HL-60 (cell line): ENCODE measurements at regions not wholly inside any gene's neighbourhood (a gene's known extent, or its start where the extent isn't known, plus 50 kb on each side); places are given as distances from the start of the nearest gene placed in this dataset.

ENCODE experiments used
- DNase-seq, 2 experiments: peaks; one replicate each; pipeline ENCODE4 v3.0.0-alpha.2; 2010 to 2020; ENCODE audit warnings: low read depth in 1 of 2, low spot score in 1 of 2
- H3K27ac ChIP-seq: fragments of 250-450 bp; sonication (Bioruptor Pico); replicated peaks from 2 replicates; pipeline ENCODE4 v1.5.1; 2020; ENCODE audit warnings: mild to moderate bottlenecking, moderate library complexity
- H3K27me3 ChIP-seq: fragments of 250-450 bp; sonication (Bioruptor Pico); 2 replicates; pipeline ENCODE4 v1.5.1; 2021; ENCODE audit warnings: mild to moderate bottlenecking, moderate library complexity; ENCODE audit not compliant: insufficient read depth, poor library complexity, severe bottlenecking
- H3K4me3 ChIP-seq: replicated peaks from 2 replicates; pipeline ENCODE4 v1.5.1; 2011; ENCODE audit warnings: mild to moderate bottlenecking, control low read depth, low read length; ENCODE audit not compliant: insufficient read depth
- GABPA ChIP-seq: IDR thresholded peaks from 2 replicates; pipeline ENCODE4 v1.6.1; 2012; ENCODE audit warnings: low read depth
- POLR2AphosphoS5 ChIP-seq: IDR thresholded peaks from 2 replicates; pipeline ENCODE4 v1.6.1; 2012; ENCODE audit warnings: low read depth
- REST ChIP-seq: IDR thresholded peaks from 2 replicates; pipeline ENCODE4 v1.6.1; 2012; ENCODE audit warnings: low read depth; ENCODE audit not compliant: insufficient replicate concordance
- SPI1 ChIP-seq: IDR thresholded peaks from 2 replicates; pipeline ENCODE4 v1.6.1; 2012; ENCODE audit warnings: low read depth, mild to moderate bottlenecking, borderline replicate concordance
- TF ChIP-seq, protein P1 (sequence below): IDR thresholded peaks from one replicate; pipeline ENCODE4 v1.5.1; 2011; ENCODE audit warnings: low read length, control low read depth, inconsistent platforms; ENCODE audit not compliant: insufficient read depth

DNA sequence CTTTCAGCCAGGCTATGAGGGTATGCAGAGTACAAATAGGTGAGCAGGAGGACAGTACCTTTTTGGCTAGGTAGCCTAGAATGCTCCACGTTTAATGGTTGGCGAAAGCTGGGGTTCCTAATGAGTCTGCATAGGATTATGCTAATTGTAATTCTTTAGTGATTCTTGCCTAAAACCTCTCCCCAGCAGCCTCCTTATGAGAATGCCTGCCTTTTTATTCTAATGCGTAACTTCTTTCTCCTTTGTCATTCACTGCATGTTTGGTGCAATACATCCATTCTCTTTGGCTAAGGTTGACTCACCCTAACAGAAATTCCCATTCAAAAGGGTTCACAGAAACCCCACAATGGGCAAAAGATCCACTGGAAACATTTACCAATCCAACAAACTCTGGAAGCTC lies 752.2 kb downstream of the FSCB start:
- H3K27ac ChIP-seq = no peak overlapping the region
- TF ChIP-seq REST = no peak

DNA sequence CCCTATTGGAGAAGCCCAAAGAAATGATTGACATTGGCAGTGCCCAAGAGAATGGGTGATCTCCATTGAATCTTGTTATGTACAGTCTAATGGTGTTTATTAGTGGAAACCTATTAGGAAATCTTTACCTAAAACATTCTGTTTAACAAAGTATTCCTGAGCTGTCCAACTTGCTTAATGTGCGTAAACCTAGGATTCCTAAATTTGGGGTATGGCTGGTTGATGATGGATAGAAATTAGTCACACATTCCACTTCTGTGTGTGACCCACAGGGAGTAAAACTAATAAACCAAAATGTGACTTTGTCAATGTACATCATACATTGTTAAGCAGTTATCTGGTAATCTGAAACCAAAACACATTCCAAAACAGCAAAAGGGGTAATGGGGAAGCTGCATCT lies 761.3 kb downstream of the FSCB start:
- no peaks in the 10 kb centered on the region for H3K27me3 ChIP-seq
- no peak for DNase-seq
- H3K4me3 ChIP-seq = no peak overlapping the region

More for the DNA sequence above, 752.2 kb downstream of the FSCB start:
- no peak overlapping the region for H3K4me3 ChIP-seq
- no peaks in the 10 kb centered on the region for H3K27me3 ChIP-seq
- DNase-seq = no peak

DNA sequence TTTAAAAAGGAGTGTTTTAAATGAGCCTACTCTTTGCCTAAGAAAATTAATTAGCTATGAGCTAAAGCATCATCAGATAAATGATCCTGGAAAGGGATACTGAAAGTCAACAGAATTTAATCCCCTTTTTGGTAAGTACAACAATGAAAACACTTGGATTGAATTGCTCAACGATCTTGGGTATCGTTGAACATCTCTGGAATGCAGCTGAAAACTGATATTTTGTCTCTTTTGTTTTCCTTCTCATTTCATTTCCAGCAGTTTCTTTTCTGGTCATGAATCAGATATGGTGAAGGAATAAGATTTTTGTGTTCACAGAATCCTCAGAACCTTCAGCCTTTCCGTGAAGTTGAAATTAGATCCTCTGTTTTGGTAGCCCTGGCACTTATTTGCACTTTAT lies 771.2 kb downstream of the FSCB start:
- TF ChIP-seq, protein P1, sequence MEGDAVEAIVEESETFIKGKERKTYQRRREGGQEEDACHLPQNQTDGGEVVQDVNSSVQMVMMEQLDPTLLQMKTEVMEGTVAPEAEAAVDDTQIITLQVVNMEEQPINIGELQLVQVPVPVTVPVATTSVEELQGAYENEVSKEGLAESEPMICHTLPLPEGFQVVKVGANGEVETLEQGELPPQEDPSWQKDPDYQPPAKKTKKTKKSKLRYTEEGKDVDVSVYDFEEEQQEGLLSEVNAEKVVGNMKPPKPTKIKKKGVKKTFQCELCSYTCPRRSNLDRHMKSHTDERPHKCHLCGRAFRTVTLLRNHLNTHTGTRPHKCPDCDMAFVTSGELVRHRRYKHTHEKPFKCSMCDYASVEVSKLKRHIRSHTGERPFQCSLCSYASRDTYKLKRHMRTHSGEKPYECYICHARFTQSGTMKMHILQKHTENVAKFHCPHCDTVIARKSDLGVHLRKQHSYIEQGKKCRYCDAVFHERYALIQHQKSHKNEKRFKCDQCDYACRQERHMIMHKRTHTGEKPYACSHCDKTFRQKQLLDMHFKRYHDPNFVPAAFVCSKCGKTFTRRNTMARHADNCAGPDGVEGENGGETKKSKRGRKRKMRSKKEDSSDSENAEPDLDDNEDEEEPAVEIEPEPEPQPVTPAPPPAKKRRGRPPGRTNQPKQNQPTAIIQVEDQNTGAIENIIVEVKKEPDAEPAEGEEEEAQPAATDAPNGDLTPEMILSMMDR = no peak
- TF ChIP-seq GABPA = no peak
- TF ChIP-seq POLR2AphosphoS5 = no peak
- no peak for TF ChIP-seq SPI1
- TF ChIP-seq REST = no peak
- Histone ChIP-seq H3K4me3 (no peak overlapping the region), H3K27ac (no peak overlapping the region), H3K27me3 (no peaks in the 10 kb centered on the region)
- no peak for DNase-seq

More for the DNA sequence above, 761.3 kb downstream of the FSCB start:
- H3K27ac ChIP-seq = no peak overlapping the region
- no peak for TF ChIP-seq POLR2AphosphoS5
- no peak for TF ChIP-seq GABPA
- no peak for TF ChIP-seq SPI1
- no peak for TF ChIP-seq REST
- TF ChIP-seq, protein P1 = no peak

GRCh38 chr14:43729143-43729542 lies 777.9 kb downstream of the FSCB start:
- Histone ChIP-seq H3K4me3 (no peak overlapping the region), H3K27me3 (no peaks in the 10 kb centered on the region), H3K27ac (no peak overlapping the region)
- DNase-seq = peak in 1 of 2 experiments; percentile 51
- TF ChIP-seq REST = no peak
- TF ChIP-seq, protein P1 = no peak
